CD4-positive, alpha-beta T cell treated with Interleukin-17A for 4 hours (primary cell): ENCODE measurements at regions not wholly inside any gene's neighbourhood (a gene's known extent, or its start where the extent isn't known, plus 50 kb on each side); places are given as distances from the start of the nearest gene placed in this dataset.
A peak's percentile ranks its signal among the peaks of the same experiment; 100 is the strongest.

ENCODE experiments used
- DNase-seq: peaks from one replicate; pipeline ENCODE4 v3.0.0-alpha.2; 2020; ENCODE audit warnings: mixed read lengths

DNA sequence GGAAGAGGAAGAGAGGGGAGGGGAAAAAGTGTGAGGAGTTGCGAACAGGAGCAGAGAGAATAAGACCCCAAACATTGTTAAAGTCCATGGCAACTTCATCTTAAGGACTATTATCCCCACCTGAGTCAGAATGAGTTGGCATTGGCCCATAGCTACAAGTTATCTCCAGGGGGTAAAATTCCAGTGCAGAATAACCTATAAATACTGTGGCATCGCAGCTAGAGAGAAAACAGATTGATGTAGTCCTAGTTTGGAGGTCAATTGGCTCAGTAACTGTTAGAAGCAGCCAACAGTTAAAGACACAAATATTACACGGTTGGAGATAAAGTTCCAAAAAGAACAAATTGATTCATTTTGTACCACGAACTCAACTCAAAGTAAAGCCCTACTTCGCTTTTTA lies 313.9 kb upstream of the CCDC54 start:
- no peak for DNase-seq

DNA sequence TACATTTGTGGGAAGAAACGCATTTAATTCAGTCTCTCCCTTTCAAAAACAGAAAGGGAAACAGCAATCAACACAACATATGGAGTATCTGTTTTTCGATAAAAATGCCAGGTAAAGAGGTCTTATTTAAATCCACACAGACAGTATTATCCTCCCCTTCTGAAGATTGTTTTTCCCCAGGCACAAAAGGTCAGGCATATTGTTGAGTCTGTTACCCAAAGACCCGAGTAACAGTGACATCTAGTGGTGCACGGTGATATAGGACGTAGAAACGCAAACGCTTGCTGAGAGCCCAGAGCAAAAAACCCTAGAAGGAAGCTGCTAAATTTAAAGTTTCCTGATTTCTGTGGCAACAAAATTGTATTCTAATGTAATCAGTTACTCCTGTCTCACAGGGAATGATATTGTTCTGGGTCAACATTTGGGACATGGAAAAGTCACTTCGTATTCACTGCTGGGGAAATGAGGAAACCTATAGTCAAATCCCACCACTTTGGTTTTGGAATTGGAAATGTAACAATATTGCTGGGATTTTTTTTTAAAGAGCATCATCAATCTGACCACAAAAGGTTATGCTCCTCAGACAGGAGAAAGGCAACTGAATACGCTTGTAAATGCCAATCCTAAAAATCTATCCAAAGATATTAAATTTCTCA lies 312.7 kb upstream of the CCDC54 start:
- DNase-seq, result peak; percentile 48

DNA sequence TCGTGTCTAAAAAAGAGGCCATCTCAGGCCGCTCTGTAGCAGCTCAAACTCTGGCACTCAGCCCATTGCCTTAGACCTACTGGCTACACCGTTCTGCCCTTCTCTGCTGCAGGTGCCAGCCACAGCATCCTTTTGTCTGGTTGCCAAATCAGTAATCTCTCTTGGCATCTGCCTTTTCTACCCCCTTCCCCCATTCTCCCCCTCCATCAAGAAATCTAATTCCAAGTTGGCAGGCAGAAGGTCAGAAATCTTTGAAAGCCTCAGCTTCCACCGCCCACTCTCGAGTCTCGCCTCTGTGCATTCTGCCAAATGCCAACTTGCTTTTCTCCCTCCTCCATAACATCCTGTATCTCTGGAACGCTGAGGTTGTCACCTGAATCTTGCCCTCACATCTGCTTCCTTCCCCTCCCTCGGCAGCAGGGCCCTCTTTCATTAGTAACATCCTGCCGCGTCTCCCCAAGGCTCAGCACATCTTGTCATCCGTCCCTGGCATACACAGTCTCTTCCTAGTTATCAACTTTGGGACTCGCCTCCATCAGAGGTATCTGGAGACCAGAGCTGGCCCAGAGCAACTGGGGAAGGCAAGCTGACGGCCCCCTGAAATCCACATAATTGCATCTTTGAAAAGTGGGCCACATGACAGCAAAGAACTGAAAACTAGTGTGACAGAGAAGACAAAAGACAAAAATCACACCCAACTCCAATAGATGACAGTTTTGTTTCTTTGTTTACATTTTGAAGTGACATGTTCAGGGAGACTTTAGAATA lies 312.0 kb upstream of the CCDC54 start:
- DNase-seq, result no peak

DNA sequence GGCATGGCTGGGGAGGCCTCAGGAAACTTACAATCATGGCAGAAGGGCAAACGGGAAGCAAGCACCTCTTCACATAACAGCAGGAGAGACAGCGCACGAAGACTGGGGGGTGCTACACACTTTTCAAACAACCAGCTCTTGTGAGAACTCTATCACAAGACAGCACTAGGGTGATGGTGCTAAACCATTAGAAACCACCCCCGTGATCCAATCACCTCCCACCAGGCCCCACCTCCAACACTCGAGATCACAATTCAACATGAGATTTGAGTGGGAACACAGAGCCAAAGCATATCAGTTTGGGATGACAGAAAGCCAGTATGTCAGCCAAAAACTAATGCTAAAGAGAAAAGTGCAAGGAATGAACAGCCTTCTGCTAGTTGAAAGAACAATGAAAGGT lies 309.8 kb upstream of the CCDC54 start:
- no peak for DNase-seq

DNA sequence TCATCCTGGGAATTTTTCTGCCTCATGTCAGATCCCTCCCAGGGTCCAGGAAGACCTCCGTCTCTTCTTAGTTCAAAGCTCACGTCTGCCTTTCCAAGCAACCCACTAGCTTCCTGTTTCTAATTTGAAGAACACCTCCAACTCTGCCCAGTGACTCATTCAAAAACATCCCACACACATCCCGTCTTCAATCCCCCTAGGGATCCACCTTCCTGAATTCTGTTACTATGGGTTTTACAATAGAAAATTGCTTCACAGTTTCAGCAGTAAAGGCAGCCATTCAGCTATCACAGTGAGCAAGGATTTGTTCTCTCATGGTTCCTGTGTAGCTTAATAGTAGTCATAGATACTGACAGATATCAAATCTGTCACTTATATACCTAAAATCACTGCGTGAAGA lies 308.3 kb upstream of the CCDC54 start:
- DNase-seq, result no peak

DNA sequence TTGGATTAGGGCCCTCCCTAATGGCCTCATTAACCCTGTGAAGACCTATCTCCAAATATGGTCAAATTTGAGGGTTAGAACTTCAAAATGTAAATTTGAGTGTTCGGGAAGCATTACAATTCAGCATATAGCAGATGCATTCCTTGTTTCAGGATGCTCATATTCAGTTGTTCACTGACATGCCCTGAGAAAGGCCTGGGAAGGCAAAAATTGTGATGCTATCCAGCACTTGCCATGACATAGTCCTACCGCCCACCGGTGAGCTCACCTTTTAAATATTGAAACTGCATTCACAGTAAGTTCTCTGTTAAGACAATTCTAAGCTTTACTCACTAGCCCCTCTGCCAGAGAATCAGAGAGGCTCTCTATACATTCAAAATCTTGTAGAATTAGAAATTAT lies 300.3 kb upstream of the CCDC54 start:
- DNase-seq, result no peak

DNA sequence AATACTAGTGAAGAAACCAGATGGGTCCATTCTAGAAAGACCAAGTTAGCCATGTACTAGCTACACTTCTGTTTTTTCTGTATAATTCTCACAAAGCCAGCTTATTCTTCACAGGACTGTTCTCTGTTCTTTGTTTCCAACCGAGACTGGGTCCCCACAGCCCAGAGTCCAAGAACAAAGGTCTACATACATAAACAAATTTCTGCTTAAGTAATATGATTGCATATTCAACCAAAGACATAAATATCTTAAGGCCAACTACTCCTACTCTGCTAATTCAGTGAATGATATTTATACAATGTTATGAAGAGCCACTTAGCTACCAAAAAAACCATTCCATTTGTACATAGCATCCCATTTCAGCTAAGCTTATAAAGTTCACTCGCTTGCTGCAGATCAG lies 299.8 kb upstream of the CCDC54 start:
- no peak for DNase-seq

DNA sequence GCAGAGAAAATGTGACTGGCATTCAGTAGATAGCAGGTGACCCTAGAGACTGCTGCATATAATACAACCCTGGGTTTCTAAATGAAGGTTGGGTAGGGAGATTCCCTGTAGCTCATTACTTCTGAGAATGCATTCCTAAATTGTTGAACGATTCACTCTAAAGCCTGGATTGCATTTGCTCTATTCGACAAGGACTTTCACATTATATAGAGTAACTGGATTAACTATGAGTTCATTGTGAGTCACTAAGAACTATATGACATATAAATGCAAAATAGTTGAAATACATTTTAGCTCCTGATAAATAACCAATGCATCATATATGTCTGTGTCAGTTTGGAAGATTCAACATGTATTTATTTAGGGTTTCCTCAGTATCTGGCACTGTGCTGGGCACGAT lies 294.7 kb upstream of the CCDC54 start:
- no peak for DNase-seq

DNA sequence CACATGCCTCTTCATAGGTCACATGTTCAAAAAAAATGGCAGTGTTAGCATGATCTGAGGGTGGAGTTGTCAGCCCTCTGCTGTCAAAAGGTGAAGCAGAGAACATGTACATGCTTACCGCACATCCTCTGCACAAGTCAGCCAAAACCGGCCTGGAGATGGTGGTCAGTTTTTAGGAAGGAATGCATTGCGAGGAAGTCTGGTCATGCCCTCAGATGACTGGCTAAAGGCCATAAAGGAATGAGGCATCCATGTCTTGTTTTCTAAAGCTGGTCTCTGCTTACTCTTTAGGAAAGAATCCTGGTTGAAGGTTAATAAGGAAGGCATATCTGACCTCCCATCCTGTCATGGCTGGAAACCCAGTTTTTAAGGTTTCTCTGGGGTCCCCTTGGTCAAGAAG lies 292.0 kb upstream of the CCDC54 start:
- no peak for DNase-seq

DNA sequence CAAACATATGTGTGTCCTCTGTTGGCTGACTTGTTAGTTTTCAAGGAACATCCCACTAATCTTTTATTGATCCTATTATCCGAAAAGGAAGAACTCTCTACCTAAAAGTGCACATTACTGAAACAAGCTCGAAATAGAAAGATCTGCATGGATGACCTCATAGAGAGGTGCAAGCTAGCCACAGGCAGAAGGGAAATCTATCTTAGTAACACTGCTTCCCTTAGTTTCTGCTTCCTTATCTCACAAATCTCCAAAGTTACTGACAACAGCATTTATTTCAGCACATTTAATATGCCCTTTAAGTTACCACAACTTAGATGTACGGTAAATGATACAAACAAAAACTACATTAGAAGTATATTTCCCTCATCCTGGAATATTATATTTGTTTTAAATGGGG lies 285.1 kb upstream of the CCDC54 start:
- no peak for DNase-seq

DNA sequence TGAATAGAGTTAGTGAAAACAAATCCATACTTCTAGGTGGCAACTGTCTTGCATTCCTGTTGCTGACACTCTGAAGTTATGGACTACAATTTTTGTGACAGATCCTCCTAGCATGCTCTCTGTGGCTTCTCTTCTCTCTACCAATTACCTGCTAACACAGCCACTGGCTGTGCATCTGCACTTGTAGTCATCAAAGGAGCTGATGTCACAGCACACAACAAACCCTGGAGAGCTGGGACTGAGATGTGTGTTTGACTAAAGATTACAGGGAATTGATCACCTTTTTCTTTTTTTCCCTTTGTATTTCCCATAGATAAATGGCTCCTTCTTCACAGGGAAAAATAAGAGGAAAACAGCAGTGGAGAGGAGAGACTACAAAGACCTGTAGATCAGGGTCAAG lies 278.4 kb upstream of the CCDC54 start:
- no peak for DNase-seq

DNA sequence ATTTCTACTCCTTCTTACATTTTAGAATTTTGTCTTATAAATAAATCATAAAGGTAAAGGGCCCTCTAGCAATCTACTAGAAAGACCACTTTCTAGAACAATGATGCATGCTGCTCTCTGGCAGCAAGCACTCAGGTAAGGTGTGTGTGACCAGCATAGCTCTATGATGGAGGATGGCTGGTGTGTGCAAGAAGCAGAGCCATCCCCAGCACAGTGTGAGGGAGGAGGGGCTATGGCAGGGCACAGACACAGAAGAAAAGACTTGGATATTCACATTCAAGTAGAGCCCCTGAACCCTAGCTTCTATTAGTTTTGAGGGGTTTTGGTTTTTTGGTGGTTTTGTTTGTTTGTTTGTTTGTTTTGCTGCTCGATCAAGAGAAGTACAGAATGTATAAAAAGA lies 277.1 kb upstream of the CCDC54 start:
- no peak for DNase-seq

DNA sequence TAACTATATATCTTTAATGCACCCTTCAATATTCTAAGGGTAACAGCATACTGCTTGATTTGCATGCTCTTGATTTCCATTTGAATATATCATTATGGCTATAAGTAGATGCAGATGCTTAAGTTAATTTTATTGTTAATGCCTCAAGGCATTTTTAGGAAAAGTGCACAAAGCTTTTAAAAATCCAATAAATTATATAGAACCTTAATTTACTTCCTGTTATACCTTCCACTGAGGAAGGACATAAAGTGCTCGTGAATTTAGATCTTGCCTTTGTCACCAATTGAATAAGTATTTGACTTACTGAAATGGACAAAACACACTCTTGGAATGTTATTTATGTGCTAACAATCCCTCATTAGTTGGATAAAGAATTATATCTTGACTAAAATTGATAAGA lies 276.7 kb upstream of the CCDC54 start:
- DNase-seq, result no peak

DNA sequence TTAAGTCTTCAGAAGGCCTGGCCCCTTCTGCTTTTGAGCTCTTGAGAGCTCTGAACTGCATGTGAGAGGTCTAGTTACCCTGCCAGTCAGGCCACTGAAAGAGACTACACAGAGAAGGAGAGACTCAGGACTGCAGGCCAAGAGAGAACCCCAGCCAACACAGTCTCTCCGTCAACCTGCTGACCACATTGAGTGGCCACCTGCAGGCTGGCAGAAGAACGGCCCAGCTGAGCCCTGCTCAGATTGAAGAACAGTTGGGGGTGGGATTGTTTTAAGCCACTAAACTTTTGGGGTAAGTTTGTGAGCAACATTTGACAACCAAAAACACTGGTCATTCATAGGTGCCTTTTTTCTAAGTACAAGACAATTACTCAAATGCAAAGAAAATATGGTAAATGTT lies 273.5 kb upstream of the CCDC54 start:
- DNase-seq, result no peak

DNA sequence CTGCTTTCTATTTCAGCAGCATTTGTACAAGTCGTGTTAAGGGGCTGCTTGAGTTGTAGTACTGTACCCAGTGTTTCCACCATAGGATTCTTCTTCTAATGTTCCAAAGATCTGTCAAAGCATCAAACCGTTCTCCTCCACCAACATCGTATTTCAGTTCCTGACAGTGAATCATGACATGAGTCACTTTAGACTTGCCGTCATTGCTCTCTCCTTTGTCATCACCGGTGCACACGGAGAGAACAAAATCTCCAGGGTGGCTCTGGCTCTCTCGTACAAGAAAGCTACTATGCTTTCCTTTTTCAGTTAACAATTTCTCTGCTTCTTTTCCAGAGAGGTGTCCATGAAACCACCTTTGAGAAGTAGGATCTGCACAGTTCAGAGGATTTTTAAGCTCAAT lies 270.9 kb upstream of the CCDC54 start:
- DNase-seq, result no peak

DNA sequence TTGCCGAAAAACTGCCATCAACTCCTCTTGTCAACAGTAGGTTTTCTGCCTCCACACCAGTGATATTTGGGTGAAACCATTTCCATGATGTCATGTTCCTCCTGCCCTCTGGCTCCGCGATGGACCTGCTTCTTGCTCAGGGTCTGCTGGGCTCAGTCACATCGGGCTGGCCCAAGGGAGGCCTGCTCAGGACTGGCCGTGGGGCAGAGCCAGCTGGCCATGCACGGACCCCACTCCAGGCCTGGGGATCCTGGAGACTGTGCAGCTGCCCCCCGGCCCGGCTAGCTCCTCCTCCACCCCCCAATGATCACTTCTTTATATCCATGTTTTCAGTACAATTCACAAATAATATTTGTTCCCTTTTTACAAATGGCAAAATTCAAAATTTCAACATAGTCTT lies 270.3 kb upstream of the CCDC54 start:
- no peak for DNase-seq

DNA sequence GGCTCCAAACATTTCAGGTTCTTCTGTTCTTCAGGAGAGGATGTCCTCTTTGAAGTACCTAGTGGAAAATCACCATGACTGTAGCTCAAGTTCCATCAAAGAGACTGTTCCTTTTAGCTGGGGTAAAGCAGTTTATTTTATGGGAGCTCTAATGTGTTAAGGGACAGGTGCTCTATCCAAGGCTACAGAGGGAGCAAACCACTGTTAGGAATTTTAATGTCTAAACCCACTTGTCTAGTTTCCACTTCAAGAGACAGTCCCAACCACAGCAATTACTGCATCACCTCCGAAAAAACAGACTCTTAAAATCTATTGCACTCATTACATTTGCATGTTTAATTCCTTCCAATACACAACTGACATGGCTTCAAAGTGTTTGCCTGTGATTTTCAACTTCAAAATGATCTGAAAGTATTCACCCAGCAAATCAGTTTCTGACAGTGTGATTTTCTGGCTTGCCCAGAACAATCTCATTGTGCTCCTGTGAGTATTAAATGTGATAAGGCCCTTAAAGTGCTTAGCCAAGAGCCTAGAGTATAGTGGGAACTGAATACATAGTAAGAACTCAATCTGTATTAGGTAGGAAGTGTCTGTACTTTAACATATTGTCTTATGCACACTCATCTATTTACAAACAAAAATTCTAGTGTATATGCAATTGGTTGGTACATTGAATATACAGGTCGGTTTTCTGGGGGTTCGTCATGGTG lies 266.5 kb upstream of the CCDC54 start:
- no peak for DNase-seq

DNA sequence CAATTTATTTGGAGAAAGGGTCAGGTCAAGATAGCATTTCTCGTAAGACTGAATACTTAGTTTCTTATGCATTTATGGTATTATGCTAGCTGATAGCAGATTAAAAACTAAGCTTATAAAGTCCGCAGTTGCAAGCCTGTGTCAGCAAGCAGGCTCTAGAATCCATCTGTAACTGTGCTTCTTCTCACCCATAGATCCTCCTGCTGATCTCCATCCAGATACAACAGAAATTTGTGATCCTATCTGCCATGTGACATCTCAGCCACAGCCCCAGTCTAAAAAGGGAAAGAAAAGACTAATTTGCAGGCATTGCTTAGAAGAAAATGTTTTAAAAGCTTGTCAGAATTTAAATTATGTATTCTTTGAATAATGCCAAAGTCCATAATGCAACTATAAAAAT lies 265.4 kb upstream of the CCDC54 start:
- DNase-seq, result no peak

DNA sequence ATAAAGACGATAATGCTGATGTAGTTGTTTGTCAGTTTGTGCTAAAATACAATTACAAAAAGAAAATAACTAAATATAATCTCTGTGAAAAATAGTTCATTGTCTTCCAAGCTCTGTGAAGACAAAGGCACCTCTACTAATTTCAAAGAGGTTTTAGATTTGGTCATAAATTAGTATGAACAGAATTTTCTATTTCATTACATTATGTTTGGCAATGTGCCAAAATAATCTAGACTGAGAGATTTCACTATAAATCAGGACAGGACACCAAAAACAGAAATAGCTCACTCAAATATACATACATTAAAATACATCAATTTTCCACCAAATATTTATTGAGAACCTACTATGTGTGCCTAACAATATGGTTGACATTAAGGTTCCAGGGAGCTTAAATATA lies 264.9 kb upstream of the CCDC54 start:
- no peak for DNase-seq

DNA sequence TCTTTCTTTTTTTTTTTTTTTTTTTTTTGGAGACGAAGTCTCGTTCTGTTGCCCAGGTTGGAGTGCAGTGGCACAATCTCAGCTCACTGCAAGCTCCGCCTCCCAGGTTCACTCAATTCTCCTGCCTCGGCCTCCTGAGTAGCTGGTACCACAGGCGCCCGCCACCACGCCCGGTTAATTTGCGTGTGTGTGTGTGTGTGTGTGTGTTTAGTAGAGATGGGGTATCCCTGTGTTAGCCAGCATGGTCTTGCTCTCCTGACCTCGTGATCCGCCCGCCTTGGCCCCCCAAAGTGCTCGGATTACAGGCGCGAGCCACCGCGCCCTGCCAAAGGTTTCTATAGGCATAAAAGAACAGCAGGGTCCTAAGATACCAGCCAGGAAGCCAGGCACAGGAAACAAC lies 261.0 kb upstream of the CCDC54 start:
- DNase-seq, result no peak

DNA sequence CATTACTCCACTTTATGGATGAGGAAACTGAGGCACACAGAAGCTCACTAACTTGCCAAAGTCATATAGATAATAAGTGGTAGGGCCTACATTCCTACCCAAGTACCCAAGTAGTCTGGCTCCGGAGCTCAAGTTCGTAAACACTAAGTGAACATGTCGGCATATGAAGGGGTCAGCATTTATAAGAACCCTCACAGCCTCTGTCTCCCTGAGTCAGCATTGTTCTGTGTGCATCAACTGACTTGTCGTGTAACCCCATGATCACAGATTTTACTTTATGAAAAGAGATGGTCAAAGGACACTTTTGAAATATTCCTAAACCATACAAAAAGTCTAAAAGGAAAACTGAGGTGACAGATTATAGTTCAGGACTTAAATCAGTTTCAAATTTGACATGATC lies 260.1 kb upstream of the CCDC54 start:
- DNase-seq, result no peak

DNA sequence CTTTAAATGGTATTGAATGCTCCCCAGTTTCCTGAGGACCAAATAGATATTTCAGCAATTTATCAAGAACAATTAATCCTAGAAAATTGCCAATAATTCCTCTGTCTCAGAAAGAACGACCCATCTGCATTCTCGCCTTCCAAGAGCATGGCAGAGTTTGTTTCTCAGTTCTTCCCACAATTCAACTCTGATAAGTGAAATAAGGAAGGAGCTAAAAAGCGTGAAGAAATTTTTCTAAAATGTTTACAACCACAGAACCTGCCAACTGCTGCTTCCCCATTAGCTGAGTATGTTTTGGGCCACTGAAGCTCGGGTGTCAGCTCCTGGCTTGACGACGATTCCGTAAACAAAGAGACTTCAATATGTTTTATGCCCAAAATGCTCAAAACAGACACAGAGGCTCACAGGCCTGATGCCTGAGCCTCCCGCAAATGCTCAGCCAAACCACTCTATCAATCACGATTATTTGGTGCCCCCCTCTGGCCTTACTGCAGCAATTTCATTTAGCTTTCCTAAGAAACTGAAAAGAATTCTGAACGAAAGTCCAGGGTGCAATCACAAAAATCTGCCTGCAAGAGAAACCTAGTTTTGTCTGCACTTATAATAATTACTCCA lies 259.2 kb upstream of the CCDC54 start:
- no peak for DNase-seq

DNA sequence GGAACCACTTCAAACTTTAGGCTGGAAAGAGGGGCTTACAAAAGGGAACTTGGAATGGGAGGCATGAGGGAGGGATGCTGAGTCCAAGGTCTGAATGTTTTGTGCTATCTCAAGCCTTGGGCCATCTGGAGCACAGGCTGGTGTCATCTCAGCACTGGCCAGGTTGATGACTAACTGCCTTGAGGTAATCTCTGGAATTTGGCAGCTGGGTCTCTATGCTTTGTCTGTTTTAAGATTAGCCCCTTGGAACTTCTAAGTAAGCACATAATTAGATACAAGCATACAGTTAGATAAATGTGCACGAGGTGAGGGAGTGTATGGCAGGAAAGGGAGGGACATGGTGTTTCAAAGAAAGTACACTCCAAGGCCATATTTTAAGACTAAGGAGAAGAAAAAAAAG lies 252.4 kb upstream of the CCDC54 start:
- DNase-seq, result no peak

DNA sequence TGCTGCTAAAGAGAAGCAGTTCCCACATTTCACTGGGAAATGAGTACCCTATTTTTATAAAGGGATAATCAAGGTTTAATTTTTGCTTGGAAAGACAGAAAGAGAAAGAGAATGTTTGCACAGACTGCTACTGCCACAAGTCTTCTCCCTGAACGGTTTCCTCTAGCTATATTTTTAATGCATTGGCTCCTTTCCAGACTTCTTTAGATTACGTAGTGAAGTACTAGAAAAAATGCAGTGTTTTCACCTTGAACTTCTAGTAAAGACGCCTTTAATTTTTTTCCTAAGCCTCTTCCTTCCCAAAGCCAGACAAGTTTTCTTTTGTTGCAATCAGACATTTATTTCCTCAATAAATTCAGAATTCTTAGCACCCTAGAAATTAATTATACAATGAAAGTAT lies 248.3 kb upstream of the CCDC54 start:
- no peak for DNase-seq
